Urinary bladder (tissue), 3 donors: ENCODE measurements at regions not wholly inside any gene's neighbourhood (a gene's known extent, or its start where the extent isn't known, plus 50 kb on each side); places are given as distances from the start of the nearest gene placed in this dataset.
"Not testable (repeated sequence)": the region's sequence is repeated elsewhere in the genome, so short reads cannot be mapped to it uniquely, and the experiment has no call there.

ENCODE experiments used
- DNase-seq: peaks from one replicate; pipeline ENCODE4 v3.0.0-alpha.2; 2015; ENCODE audit errors: extremely low spot score
- H3K27ac ChIP-seq: one replicate; pipeline ENCODE4 v1.5.1; 2013; ENCODE audit warnings: low read depth, mild to moderate bottlenecking, moderate library complexity
- H3K36me3 ChIP-seq: one replicate; pipeline ENCODE4 v1.6.1; 2013; ENCODE audit warnings: mild to moderate bottlenecking, moderate library complexity; ENCODE audit not compliant: insufficient read depth
- H3K4me1 ChIP-seq: one replicate; pipeline ENCODE4 v1.6.1; 2013; ENCODE audit warnings: mild to moderate bottlenecking, moderate library complexity; ENCODE audit not compliant: insufficient read depth
- H3K4me3 ChIP-seq: one replicate; pipeline ENCODE4 v1.5.1; 2013; ENCODE audit warnings: low read depth, low read length
- WGBS: extraction: QIAGEN DNeasy Blood & Tissue Kit; methylation state at CpG from one replicate; pipeline ENCODE4 v1.1.7; 2013; 5-methylcytosine and 5-hydroxymethylcytosine counted together
- donor health status: healthy with polysubstance abuse.
- donor health status: healthy.

DNA sequence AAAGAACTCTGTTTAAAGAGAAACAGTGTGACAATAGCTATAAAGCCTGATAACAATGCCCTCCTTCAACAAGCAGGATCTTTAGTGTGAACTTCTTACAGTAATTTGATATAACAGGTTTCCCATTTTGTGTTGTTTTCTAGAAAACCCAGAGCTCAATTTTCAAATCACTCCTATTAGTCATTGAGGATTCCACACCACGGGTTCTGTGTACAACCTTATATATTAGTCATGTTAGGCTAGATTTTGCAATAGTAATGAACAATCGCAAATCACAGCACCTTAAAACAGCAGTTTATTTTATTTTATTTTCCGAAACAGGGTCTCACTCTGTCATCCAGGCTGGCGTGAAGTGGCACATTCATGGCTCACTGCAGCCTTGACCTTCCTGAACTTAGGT lies 1020.9 kb upstream of the INTU start:
- H3K27ac ChIP-seq = no peak overlapping the region

DNA sequence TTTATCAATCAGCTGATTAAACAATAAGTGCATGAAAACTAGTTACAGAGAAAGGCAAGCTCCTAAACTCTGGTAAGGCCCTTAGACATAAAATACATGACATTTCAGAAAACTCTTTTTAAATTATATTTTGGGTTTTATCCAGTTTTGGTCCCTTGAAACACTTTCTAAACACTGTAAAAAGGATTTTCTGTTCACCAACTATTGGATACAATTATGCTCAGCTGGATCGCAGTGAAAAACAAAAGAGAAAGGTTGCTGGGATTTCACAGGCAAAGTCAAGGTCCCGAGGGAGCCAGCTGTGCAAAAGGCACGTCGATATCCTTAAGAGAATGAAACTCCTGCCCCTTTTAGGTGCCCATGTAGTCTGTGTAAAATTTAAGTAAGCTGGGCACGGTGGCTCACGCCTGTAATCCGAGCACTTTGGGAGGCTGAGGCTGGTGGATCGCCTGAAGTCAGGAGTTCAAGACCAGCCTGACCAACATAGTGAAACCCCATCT lies 1018.4 kb upstream of the INTU start:
- DNase-seq = no peak
- WGBS = 86% methylated on average over 8 of the region's 8 CpGs
- Histone ChIP-seq H3K36me3 (no peaks in the 10 kb centered on the region), H3K4me1 (no peaks in the 10 kb centered on the region), H3K4me3 (no peak overlapping the region), H3K27ac (no peak overlapping the region)

More for the DNA sequence above, 1020.9 kb upstream of the INTU start:
- no peaks in the 10 kb centered on the region for H3K4me1 ChIP-seq
- no peaks in the 10 kb centered on the region for H3K36me3 ChIP-seq
- DNase-seq = no peak
- H3K4me3 ChIP-seq = no peak overlapping the region
- WGBS = 56% methylated on average over 4 of the region's 4 CpGs

DNA sequence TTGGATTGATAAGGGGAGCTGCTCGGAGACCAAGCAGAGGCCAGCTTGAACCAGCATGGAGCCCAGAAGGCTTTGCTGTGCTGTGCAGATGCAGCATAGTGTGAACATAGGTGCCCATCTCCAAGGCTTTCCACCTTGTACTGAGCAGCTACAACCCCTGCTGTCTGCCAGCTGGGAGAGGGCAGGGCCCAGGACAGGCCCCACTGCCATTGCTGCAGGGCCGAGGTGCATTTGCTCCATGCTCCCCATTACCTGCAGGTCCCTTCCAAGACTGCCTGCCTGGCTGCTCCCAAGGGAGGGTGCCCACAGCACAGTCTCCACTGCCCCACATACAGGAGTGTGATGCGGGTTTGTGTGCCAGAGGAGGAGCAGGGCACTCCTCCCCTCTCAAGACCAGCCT lies 1016.0 kb upstream of the INTU start:
- no peak overlapping the region for H3K4me3 ChIP-seq
- 95% methylated on average over 3 of the region's 3 CpGs for WGBS
- no peak for DNase-seq

DNA sequence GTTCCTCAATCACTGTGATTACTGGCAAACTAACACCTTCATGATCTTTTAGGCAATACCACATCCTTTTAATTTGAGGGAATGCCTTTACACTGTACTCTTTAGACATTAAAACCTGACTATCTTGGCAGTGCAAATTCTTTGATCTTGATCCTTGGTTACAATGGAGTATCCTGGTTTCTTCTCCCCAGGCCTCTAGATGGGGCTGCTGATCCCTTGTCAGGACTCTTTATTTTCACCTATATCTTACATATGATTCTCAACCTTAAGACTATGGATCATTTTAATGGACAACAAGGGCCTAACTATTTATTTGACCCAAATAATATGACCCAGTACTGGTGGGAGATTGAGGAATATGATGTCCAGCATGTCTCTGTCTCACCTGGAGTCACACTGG lies 1005.5 kb upstream of the INTU start:
- Histone ChIP-seq H3K27ac (no peak overlapping the region), H3K4me1 (no peaks in the 10 kb centered on the region), H3K36me3 (no peaks in the 10 kb centered on the region), H3K4me3 (no peak overlapping the region)
- no peak for DNase-seq

More for the DNA sequence above, 1016.0 kb upstream of the INTU start:
- Histone ChIP-seq H3K36me3 (no peaks in the 10 kb centered on the region), H3K4me1 (no peaks in the 10 kb centered on the region), H3K27ac (no peak overlapping the region)

DNA sequence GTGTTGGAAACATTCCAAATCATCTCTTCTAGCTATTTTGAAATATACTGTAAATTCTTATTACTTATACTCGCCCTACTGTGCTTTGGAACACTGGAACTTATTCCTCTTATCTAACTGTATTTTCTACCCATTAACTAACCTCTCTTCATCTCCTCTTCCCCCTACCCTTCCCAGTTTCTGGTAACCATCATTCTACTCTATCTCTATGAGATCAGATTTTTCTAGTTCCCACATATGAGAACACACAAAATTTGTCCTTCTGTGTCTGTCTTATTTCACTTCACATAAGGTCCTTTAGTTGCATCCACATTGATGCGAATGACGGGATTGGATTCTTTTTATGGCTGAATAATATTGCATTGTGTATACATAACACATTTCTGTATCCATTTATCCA lies 1003.8 kb upstream of the INTU start:
- no peak for DNase-seq
- no peaks in the 10 kb centered on the region for H3K4me1 ChIP-seq
- 97% methylated on average over 3 of the region's 3 CpGs for WGBS
- H3K4me3 ChIP-seq = no peak overlapping the region
- H3K36me3 ChIP-seq = no peaks in the 10 kb centered on the region
- no peak overlapping the region for H3K27ac ChIP-seq

DNA sequence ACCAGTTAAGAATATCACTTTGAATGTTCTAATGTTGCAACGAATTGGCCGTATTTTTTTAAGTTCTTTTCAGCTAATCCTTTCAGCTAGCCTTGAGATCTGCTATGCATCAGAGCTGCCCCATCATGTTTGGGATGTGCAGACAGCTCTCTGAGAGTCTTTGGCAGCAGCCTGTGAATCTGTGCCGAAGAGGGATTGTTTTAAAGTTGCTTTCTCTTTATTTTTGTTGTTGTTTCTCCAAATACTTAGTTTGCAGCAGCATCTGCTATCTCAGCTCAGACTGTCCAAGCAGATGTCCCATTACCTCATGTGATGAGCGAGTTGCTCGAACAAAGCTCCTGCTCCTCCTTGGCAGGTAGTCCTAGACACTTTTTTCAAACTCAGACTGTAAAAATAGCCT lies 1002.5 kb upstream of the INTU start:
- 28% methylated on average over 5 of the region's 5 CpGs for WGBS
- DNase-seq = no peak
- no peaks in the 10 kb centered on the region for H3K4me1 ChIP-seq
- H3K27ac ChIP-seq = no peak overlapping the region
- H3K4me3 ChIP-seq = no peak overlapping the region
- H3K36me3 ChIP-seq = no peaks in the 10 kb centered on the region

DNA sequence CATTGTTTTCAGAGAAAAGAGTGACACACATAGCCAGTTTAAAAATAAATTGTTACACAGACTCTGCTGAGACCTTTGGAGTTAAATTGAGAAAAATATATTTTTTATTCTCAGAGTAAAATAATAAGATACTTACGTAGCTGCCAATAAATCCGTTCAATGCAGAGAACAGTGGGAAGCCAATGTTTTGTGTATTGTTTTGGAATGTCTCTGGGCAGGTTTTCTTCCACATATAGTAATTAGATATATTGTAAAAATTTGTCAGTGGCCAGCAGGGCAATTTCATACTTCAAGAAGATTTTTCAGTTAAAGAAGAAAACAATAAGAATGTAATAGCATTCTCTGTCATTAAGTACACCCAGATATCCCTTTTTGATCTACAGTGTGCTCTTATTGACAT lies 999.5 kb upstream of the INTU start:
- no peaks in the 10 kb centered on the region for H3K36me3 ChIP-seq
- H3K4me1 ChIP-seq = no peaks in the 10 kb centered on the region
- WGBS = 86% methylated on average over 2 of the region's 2 CpGs
- H3K27ac ChIP-seq = no peak overlapping the region
- no peak for DNase-seq
- no peak overlapping the region for H3K4me3 ChIP-seq

DNA sequence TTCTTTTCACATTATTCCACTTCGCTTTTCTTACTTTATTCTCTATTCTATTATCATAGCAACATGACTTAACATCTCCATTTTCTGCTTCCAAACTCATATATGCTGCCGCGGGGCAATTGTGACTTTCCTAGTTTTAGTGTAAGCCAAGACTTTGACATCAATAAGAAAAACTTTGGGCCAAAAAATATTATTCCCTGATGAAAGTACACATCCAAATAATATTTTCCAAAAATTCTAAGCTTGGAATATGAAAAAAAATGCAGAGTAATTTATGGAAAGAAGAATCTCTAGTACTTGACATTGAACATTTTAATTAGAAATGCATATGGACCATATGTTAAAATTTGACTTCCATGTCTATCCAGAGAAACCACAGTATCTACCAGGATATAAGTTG lies 995.1 kb upstream of the INTU start:
- DNase-seq = no peak
- Histone ChIP-seq H3K27ac (no peak overlapping the region), H3K4me1 (no peaks in the 10 kb centered on the region), H3K4me3 (no peak overlapping the region), H3K36me3 (no peaks in the 10 kb centered on the region)
- 96% methylated on average over 3 of the region's 3 CpGs for WGBS

DNA sequence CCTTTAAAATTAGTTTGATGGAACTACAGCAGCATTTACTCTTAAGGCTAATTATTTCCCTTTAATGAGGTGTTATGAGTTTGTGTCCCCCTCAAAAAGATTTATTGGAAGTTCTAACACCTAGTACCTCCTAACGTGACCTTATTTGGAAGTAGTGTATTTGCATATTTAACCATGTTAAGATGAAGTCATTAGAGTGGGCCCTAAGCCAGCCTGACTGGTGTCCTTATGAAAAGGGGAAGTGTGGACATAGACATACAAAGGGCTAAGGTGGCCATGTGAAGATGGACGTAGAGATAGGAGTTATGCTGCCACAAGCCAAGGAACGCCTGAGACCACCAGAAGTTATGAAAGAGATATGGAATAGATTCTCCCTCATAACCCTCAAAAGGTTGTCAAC lies 985.4 kb upstream of the INTU start:
- Histone ChIP-seq H3K4me3 (no peak overlapping the region), H3K4me1 (no peaks in the 10 kb centered on the region), H3K36me3 (no peaks in the 10 kb centered on the region), H3K27ac (no peak overlapping the region)
- 90% methylated on average over 3 of the region's 3 CpGs for WGBS
- DNase-seq = no peak

DNA sequence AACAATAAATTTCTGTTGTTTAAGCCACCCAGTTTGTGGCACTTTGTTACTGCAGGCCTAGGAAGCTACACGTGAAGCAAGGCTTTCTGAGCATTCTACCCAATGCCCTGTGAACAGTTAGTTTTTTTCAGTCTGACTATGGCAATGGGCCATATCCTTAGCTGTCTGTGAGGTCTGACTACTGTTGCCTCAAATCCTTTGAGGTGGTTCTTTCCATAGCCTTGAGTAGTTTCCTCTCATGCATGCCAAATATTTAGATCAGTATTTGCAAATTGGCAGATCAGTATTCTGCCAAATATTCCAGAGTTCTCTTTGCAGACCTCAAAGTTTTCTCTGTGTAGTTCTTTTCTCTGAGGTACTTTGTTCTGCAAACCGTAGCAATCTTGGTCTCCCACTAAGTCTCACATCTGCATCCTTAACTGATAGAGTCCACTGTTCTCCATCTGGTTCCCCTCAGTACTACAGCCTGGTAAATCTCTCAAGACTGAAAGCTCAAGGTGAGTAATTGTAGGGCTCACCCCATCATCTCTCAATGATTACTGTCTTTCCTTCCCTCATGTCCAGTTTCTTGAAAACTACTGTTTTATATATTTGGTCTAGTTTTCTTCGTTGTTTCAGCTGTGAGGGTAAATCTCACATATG lies 984.9 kb upstream of the INTU start:
- Histone ChIP-seq H3K36me3 (no peaks in the 10 kb centered on the region), H3K4me1 (no peaks in the 10 kb centered on the region), H3K27ac (no peak overlapping the region), H3K4me3 (no peak overlapping the region)
- no peak for DNase-seq
- 67% methylated on average over 3 of the region's 3 CpGs for WGBS

DNA sequence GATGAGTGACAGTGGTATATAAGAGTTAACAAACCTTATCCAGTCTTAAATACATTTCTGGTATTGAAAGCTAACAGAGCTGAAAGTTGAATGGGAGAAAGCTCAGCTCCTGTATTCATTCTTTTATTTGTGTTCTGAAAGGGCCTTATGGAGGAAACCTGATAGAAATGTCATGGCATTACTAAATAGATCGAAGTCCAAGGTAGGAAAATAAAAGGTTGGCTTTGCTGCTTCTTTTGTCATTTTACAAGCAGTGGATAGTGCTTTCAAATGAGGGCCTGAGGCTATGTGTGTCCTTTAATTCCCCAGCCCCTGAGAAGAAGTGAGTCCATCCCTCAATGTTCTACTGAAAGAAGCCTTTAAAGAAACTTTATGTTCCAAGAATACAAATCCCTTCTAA lies 974.3 kb upstream of the INTU start:
- Histone ChIP-seq H3K27ac (no peak overlapping the region), H3K36me3 (no peaks in the 10 kb centered on the region), H3K4me3 (no peak overlapping the region), H3K4me1 (no peaks in the 10 kb centered on the region)
- no peak for DNase-seq
- 86% methylated on average over 1 of the region's 1 CpG for WGBS

DNA sequence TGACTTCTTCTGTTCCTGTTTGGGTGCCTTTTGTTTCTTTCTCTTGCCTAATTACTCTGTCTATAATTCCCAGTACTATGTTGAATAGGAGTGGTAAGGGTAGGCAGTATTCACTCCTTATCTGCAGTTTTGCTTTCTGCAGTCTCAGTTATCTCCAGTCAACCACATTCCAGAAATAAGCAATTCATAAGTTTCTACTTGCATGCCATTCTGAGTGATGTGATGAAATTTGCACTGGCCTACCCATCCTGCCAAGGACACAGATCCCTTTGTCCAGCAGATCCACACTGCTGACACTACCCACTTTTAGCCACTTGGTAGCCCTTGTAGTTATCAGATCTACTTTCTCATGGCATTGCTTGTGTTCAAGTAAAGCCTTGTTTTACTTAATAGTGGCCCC lies 971.6 kb upstream of the INTU start:
- H3K27ac ChIP-seq = no peak overlapping the region
- H3K4me1 ChIP-seq = no peaks in the 10 kb centered on the region
- no peak for DNase-seq
- H3K4me3 ChIP-seq = no peak overlapping the region
- H3K36me3 ChIP-seq = no peaks in the 10 kb centered on the region

DNA sequence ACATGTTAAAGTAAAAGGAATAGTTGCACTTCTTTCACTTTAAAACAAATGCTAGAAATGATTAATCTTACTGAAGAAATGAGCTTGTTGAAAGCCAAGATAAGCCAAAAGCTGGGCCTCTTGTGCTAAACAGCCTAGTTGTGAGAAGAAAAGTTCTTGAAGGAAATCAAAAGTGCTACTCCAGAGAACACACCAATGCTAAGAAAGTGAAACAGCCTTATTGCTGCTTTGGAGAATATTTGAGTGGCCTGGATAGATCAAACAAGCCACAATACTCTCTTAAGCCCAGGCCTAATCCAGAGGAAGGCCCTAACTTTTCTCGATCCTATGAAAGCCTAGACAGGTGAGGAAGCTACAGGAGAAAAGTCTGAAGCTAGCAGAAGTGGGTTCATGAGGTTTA lies 967.9 kb upstream of the INTU start:
- no peaks in the 10 kb centered on the region for H3K4me1 ChIP-seq
- WGBS = 89% methylated on average over 1 of the region's 1 CpG
- no peak overlapping the region for H3K27ac ChIP-seq
- DNase-seq = no peak
- H3K4me3 ChIP-seq = no peak overlapping the region
- no peaks in the 10 kb centered on the region for H3K36me3 ChIP-seq

DNA sequence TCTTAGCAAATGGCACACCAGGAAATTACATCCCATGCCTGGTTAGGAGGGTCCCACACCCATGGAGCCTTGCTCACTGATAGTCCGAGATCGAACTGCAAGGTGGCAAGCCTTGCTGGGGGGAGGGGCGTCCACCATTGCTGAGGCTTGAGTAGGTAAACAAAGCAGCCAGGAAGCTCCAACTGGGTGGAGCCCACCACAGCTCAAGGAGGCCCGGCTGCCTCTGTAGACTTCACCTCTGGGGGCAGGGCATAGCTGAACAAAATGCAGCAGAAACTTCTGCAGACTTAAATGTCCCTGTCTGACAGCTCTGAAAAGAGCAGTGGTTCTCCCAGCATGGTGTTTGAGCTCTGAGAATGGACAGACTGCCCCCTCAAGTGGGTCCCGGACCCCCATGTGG lies 962.7 kb upstream of the INTU start:
- not testable (repeated sequence) for H3K36me3 ChIP-seq, H3K27ac ChIP-seq, H3K4me1 ChIP-seq, H3K4me3 ChIP-seq, DNase-seq
- 91% methylated on average over 5 of the region's 5 CpGs for WGBS

DNA sequence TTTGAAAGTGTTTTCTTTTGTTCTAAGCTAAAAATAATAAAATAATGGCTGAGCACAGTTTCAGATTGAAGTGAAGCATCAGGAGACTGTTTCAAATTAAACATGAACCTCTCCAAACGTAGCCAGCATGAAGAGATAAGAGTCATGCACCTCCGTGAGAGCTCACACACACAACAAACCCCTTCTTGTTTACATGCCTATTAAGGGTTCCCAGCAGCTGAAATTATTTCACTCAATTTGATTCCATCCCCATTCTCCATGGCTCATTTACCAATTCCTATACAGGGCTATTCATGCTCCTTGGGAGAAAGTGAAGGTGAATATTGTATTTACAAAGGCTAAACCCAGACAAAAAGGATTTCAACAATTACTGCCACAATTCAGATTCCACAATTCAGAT lies 954.1 kb upstream of the INTU start:
- DNase-seq = no peak
- Histone ChIP-seq H3K4me1 (no peaks in the 10 kb centered on the region), H3K27ac (no peak overlapping the region), H3K4me3 (no peak overlapping the region), H3K36me3 (no peaks in the 10 kb centered on the region)
- 74% methylated on average over 2 of the region's 2 CpGs for WGBS
